A549 (cell line): ENCODE measurements at regions not wholly inside any gene's neighbourhood (a gene's known extent, or its start where the extent isn't known, plus 50 kb on each side); places are given as distances from the start of the nearest gene placed in this dataset.

Experiments used
- ATAC-seq, 2 experiments: fragments of 200-7000 bp in 1 of 2; fragments of >200 bp in 1 of 2; cut with Nextera tagmentation in 1 of 2; cut with Tn5 transposase in 1 of 2; 3 replicates each; pipeline versions ENCODE4 v1.8.0 to v1.9.1; 2018 to 2020; ENCODE audit warnings: mild to moderate bottlenecking in 1 of 2, moderate library complexity in 1 of 2
- CTCF ChIA-PET: fragments of 300-600 bp; sonication (Branson Sonifier 250); formaldehyde crosslinking; extraction: SDS; loops from one replicate; lab custom pipeline; 2021; ENCODE audit warnings: antibody characterized with exemption, inconsistent platforms; lab: Yijun Ruan, JAX
- POLR2A ChIA-PET: fragments of 350-600 bp; formaldehyde crosslinking; extraction: SDS; loops from one replicate; lab custom pipeline; 2021; ENCODE audit warnings: antibody characterized with exemption, inconsistent platforms; lab: Yijun Ruan, JAX
- DNase-seq, 2 experiments: peaks; one replicate each; pipeline versions ENCODE4 v3.0.0 to v3.0.0-alpha.2; 2011 to 2016; ENCODE audit warnings: low read depth in 1 of 2, low spot score in 1 of 2
- FAIRE-seq: peaks from 2 replicates; lab custom pipeline; 2011; peaks lifted over from hg19 to GRCh38; lab: Jason Lieb, UNC
- H3K27ac ChIP-seq, 2 experiments: fragments of >200 bp; sonication (Bioruptor Twin); formaldehyde crosslinking; 3 replicates each; pipeline ENCODE4 v1.5.1; 2016 to 2017
- H3K4me1 ChIP-seq: fragments of >200 bp; sonication (Bioruptor Twin); formaldehyde crosslinking; 3 replicates; pipeline ENCODE4 v1.6.1; 2016
- H3K4me2 ChIP-seq: fragments of >200 bp; sonication (Bioruptor Twin); formaldehyde crosslinking; 3 replicates; pipeline ENCODE4 v1.6.1; 2016
- H3K4me3 ChIP-seq: fragments of >200 bp; sonication (Bioruptor Twin); formaldehyde crosslinking; 3 replicates; pipeline ENCODE4 v1.5.1; 2016
- H3K9me3 ChIP-seq: fragments of >200 bp; sonication (Bioruptor Twin); formaldehyde crosslinking; 3 replicates; pipeline ENCODE4 v1.6.1; 2016
- BHLHE40 ChIP-seq: IDR thresholded peaks from 2 replicates; pipeline ENCODE4 v1.6.1; 2012; ENCODE audit warnings: low read depth, low read length, inconsistent platforms
- CHD4 ChIP-seq: fragments of 200-600 bp; sonication (generic); IDR thresholded peaks from 2 replicates; pipeline ENCODE4 v1.6.1; 2016; ENCODE audit warnings: antibody characterized with exemption, mild to moderate bottlenecking, borderline replicate concordance
- CTCF ChIP-seq: fragments of >200 bp; sonication (Bioruptor Twin); formaldehyde crosslinking; IDR thresholded peaks from 3 replicates; pipeline ENCODE4 v1.5.1; 2016
- EHF ChIP-seq: fragments of 250-450 bp; sonication (Bioruptor Pico); IDR thresholded peaks from 2 replicates; pipeline ENCODE4 v1.5.0; 2020; ENCODE audit warnings: mild to moderate bottlenecking
- HDAC2 ChIP-seq: fragments of 200-600 bp; sonication (generic); IDR thresholded peaks from 2 replicates; pipeline ENCODE4 v1.6.1; 2016
- KDM1A ChIP-seq: fragments of 200-600 bp; sonication (generic); IDR thresholded peaks from 2 replicates; pipeline ENCODE4 v1.6.1; 2016; ENCODE audit warnings: low read depth, mild to moderate bottlenecking
- NR3C1 ChIP-seq: fragments of >200 bp; sonication (Bioruptor Twin); formaldehyde crosslinking; IDR thresholded peaks from 3 replicates; pipeline ENCODE4 v1.6.1; 2017
- PHF8 ChIP-seq: fragments of 200-600 bp; sonication (generic); IDR thresholded peaks from 2 replicates; pipeline ENCODE4 v1.6.1; 2016; ENCODE audit warnings: low read depth, mild to moderate bottlenecking, antibody characterized with exemption, moderate library complexity, borderline replicate concordance
- POLR2AphosphoS2 ChIP-seq: conservative IDR thresholded peaks from 2 replicates; pipeline ENCODE4 v1.6.1; 2012; ENCODE audit warnings: low read length, improper control_type of control experiment, inconsistent platforms
- RAD21 ChIP-seq, 2 experiments: fragments of >200 bp in 1 of 2; sonication (Bioruptor Twin) in 1 of 2; formaldehyde crosslinking in 1 of 2; IDR thresholded peaks in 1 of 2; conservative IDR thresholded peaks in 1 of 2; 2 replicates in 1 of 2; 3 replicates in 1 of 2; pipeline ENCODE4 v1.6.1; 2012 to 2018; ENCODE audit warnings: inconsistent platforms in 1 of 2
- RARB ChIP-seq: fragments of 250-450 bp; sonication (Bioruptor Pico); IDR thresholded peaks from 2 replicates; pipeline ENCODE4 v1.8.0; 2021; ENCODE audit warnings: mild to moderate bottlenecking, moderate library complexity
- SMC3 ChIP-seq: fragments of >200 bp; sonication (Bioruptor Twin); formaldehyde crosslinking; IDR thresholded peaks from 3 replicates; pipeline ENCODE4 v1.6.1; 2018; ENCODE audit warnings: inconsistent platforms
- WGBS: methylation state at CpG from one replicate; pipeline ENCODE4 v1.1.6; 2017; ENCODE audit errors: missing lambda C conversion rate; 5-methylcytosine and 5-hydroxymethylcytosine counted together

- CTCF ChIA-PET = interaction anchor here (0.6 to 10.2 kb wide), 30 partner anchors 10 to 372 kb away, joined by 3 to 100 read pairs (median 4); no protein-coding TSS in a partner anchor
- peak overlapping the region in 1 of 2 experiments; percentile 67; a peak in 3 of 6 replicates for H3K27ac ChIP-seq
- FAIRE-seq = no peak
- H3K4me2 ChIP-seq = no peak overlapping the region
- TF ChIP-seq RAD21 (conservative IDR thresholded peaks at IDR 0.05 in 1 of 2, IDR thresholded peaks at IDR 0.05 in 1 of 2) = peak; percentile 46 to 49; a peak in 3 of 5 replicates
- TF ChIP-seq SMC3 = peak; percentile 37
- peak; percentile 63 for TF ChIP-seq CTCF
- TF ChIP-seq EHF = no peak
- ATAC-seq = peak in 1 of 2 experiments; percentile 38; a peak in 3 of 6 replicates
- POLR2A ChIA-PET = interaction anchor here (0.5 to 1.9 kb wide), 2 partner anchors 10 to 350 kb away, joined by 4 to 19 read pairs; no protein-coding TSS in a partner anchor
- H3K4me1 ChIP-seq = peaks cover 60% of the 10 kb centered on the region
- H3K4me3 ChIP-seq = no peak overlapping the region
- WGBS = 24% methylated on average over 11 of the region's 11 CpGs
- peak; percentile 33 to 69 for DNase-seq
- H3K9me3 ChIP-seq = no peaks in the 10 kb centered on the region
These were observed 104.7 kb downstream of the RFLNA start for GRCh38 chr12:124399622-124400021.

- H3K4me2 ChIP-seq = no peak overlapping the region
- H3K9me3 ChIP-seq = no peaks in the 10 kb centered on the region
- WGBS = 90% methylated on average over 13 of the region's 15 CpGs
- H3K4me3 ChIP-seq = no peak overlapping the region
- CTCF ChIA-PET = interaction anchor here (0.7 to 10.2 kb wide), 27 partner anchors 10 to 373 kb away, joined by 3 to 100 read pairs (median 4); no protein-coding TSS in a partner anchor
- FAIRE-seq = no peak
- H3K4me1 ChIP-seq = peaks cover 60% of the 10 kb centered on the region
- ATAC-seq = peak in 1 of 2 experiments; percentile 6; a peak in 2 of 6 replicates
- POLR2A ChIA-PET = interaction anchor here (1.9 kb wide), 1 partner anchor 10 kb away, joined by 19 read pairs; no protein-coding TSS in a partner anchor
- peak overlapping the region in 1 of 2 experiments; percentile 100; a peak in 3 of 6 replicates for H3K27ac ChIP-seq
- TF ChIP-seq NR3C1 (no peak), CTCF (0 out of 3 replicates have a peak, but pooled peaks have one; percentile 13)
- DNase-seq = no peak
These were observed 103.8 kb downstream of the RFLNA start for GRCh38 chr12:124398578-124399227.

GRCh38 chr12:124397807-124398577, 103.1 kb downstream of the RFLNA start:
- Histone ChIP-seq H3K4me2 (no peak overlapping the region), H3K9me3 (no peaks in the 10 kb centered on the region), H3K4me1 (peaks cover 67% of the 10 kb centered on the region), H3K4me3 (no peak overlapping the region), H3K27ac (peak overlapping the region; percentile 99 to 100; a peak in 4 of 6 replicates)
- ChIA-PET CTCF (interaction anchor here (0.7 to 10.2 kb wide), 17 partner anchors 9 to 374 kb away, joined by 3 to 100 read pairs (median 5); no protein-coding TSS in a partner anchor), POLR2A (interaction anchor here (1.9 kb wide), 1 partner anchor 9 kb away, joined by 19 read pairs; no protein-coding TSS in a partner anchor)
- ATAC-seq (no peak), DNase-seq (no peak), FAIRE-seq (no peak)
- WGBS = 83% methylated on average over 11 of the region's 22 CpGs
- TF ChIP-seq POLR2AphosphoS2 (no peak), BHLHE40 (0 out of 2 replicates have a peak, but pooled peaks have one; percentile 21), CHD4 (0 out of 2 replicates have a peak, but pooled peaks have one; percentile 60), HDAC2 (peak; percentile 64; the same call in 1 of the 2 replicates), KDM1A (peak; percentile 79; the same call in 1 of the 2 replicates), PHF8 (no peak), RARB (CRISPR knock-in tag) (no peak)
- TF ChIP-seq, all 56 proteins: peak for 4
